ENCODE measurements at regions not wholly inside any gene's neighbourhood (a gene's known extent, or its start where the extent isn't known, plus 50 kb on each side); places are given as distances from the start of the nearest gene placed in this dataset.

GRCh38 chr3:152635389-152635788 is 199.5 kb upstream of the P2RY1 start:
- no peak for ATAC-seq

GRCh38 chr3:152636651-152637050 is 198.3 kb upstream of the P2RY1 start:
- TF ChIP-seq TOX (CRISPR knock-in tag; IDR thresholded peaks at IDR 0.05; ENCODE audit: borderline replicate concordance) (no peak), TSHZ2 (CRISPR knock-in tag; IDR thresholded peaks at IDR 0.05) (no peak), OSR1 (CRISPR knock-in tag; IDR thresholded peaks at IDR 0.05) (no peak), ISL1 (CRISPR knock-in tag; IDR thresholded peaks at IDR 0.05) (no peak), RARB (CRISPR knock-in tag; IDR thresholded peaks at IDR 0.05) (no peak), ZNF565 (CRISPR knock-in tag; conservative IDR thresholded peaks at IDR 0.05; ENCODE audit: low read depth) (no peak), ZNF8 (CRISPR knock-in tag; IDR thresholded peaks at IDR 0.05) (no peak), ARNTL (CRISPR knock-in tag; IDR thresholded peaks at IDR 0.05; ENCODE audit: borderline replicate concordance, low read depth) (no peak), PATZ1 (CRISPR knock-in tag; IDR thresholded peaks at IDR 0.05; ENCODE audit: borderline replicate concordance) (no peak), ZC3H10 (CRISPR knock-in tag; IDR thresholded peaks at IDR 0.05) (no peak), ZFP3 (CRISPR knock-in tag; IDR thresholded peaks at IDR 0.05) (no peak), BACH2 (CRISPR knock-in tag; IDR thresholded peaks at IDR 0.05; ENCODE audit: borderline replicate concordance) (no peak)
- TF ChIP-seq, protein P1, sequence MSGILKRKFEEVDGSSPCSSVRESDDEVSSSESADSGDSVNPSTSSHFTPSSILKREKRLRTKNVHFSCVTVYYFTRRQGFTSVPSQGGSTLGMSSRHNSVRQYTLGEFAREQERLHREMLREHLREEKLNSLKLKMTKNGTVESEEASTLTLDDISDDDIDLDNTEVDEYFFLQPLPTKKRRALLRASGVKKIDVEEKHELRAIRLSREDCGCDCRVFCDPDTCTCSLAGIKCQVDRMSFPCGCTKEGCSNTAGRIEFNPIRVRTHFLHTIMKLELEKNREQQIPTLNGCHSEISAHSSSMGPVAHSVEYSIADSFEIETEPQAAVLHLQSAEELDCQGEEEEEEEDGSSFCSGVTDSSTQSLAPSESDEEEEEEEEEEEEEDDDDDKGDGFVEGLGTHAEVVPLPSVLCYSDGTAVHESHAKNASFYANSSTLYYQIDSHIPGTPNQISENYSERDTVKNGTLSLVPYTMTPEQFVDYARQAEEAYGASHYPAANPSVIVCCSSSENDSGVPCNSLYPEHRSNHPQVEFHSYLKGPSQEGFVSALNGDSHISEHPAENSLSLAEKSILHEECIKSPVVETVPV (CRISPR knock-in tag; IDR thresholded peaks at IDR 0.05) = no peak
- ATAC-seq = no peak

More at GRCh38 chr3:152635389-152635788, 199.5 kb upstream of the P2RY1 start:
- TF ChIP-seq, protein P2, sequence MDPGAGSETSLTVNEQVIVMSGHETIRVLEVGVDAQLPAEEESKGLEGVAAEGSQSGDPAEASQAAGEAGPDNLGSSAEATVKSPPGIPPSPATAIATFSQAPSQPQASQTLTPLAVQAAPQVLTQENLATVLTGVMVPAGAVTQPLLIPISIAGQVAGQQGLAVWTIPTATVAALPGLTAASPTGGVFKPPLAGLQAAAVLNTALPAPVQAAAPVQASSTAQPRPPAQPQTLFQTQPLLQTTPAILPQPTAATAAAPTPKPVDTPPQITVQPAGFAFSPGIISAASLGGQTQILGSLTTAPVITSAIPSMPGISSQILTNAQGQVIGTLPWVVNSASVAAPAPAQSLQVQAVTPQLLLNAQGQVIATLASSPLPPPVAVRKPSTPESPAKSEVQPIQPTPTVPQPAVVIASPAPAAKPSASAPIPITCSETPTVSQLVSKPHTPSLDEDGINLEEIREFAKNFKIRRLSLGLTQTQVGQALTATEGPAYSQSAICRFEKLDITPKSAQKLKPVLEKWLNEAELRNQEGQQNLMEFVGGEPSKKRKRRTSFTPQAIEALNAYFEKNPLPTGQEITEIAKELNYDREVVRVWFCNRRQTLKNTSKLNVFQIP (CRISPR knock-in tag; IDR thresholded peaks at IDR 0.05; ENCODE audit: borderline replicate concordance, low read depth) = no peak
- TF ChIP-seq ZNF70 (CRISPR knock-in tag; IDR thresholded peaks at IDR 0.05) = no peak

DNA sequence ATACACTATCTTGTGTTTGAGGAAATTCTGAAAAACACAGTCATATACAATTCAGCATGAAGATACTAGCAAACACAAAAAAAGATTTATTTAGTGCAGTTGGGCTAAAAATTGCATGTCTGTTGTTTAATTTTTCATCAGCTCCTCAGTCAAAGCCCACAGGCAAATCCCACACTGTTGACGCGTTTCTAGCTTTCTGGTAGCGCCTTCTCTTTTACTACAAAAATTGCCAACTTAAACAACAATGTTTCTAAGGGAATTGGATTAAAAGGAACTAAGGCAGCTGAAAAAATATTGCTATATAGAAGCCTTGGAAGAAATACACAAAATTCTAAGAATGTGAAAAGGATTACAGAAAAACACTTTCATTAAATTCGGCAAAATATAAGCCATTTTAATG is 196.7 kb upstream of the P2RY1 start:
- no peak for TF ChIP-seq ESRRG (CRISPR knock-in tag; IDR thresholded peaks at IDR 0.05)
- TF ChIP-seq PATZ1 (CRISPR knock-in tag; IDR thresholded peaks at IDR 0.05; ENCODE audit: borderline replicate concordance) = no peak
- no peak for TF ChIP-seq ZNF8 (CRISPR knock-in tag; IDR thresholded peaks at IDR 0.05)
- TF ChIP-seq TCF4 (CRISPR knock-in tag; IDR thresholded peaks at IDR 0.05; ENCODE audit: borderline replicate concordance) = no peak
- TF ChIP-seq ZFP3 (CRISPR knock-in tag; IDR thresholded peaks at IDR 0.05) = no peak
- TF ChIP-seq RARB (CRISPR knock-in tag; IDR thresholded peaks at IDR 0.05) = no peak
- no peak for ATAC-seq

DNA sequence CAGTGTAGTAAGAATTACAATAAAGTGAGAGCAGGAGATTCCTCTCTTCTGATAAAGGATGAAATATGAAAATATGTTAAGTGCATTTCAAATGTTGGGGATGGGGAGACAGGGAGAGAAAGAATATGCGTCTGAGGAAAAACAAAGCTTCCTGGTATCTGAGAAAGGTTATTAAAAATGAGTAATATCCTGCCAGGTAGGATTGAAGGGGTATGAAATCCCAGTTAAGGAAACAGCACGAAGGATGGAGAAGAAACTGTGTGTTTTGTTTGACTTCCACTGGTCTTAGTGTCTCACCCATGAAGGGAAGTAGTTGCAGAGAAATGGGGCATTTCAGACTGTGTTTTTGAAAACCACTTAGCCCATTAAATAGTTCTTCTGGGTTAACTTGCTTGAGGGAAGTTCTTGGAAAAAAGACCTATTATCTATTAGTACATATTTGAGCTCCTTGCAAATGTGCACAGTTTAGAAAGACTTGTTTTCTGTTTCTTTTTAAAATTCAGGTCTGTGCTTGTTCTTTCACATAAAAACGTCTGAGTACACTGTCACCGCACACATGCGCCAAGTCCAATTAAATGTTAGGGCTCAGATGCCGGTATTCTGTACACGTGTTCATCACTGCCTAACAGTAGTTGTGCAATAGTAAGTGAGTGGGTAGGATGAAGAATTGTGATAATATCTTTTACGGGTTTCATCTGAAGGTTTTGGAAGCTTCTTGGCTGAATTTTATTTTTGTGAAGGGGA is 196.1 kb upstream of the P2RY1 start:
- TF ChIP-seq GLIS3 (CRISPR knock-in tag; IDR thresholded peaks at IDR 0.05) = no peak
- TF ChIP-seq ISL1 (CRISPR knock-in tag; IDR thresholded peaks at IDR 0.05) = peak; percentile 13; the same call in 1 of the 2 replicates
- ATAC-seq = no peak

All from SK-N-SH treated with all-trans-retinoic acid at 6 μM for 48 hours (cell line).